SK-N-SH treated with all-trans-retinoic acid at 6 μM for 48 hours (cell line): ENCODE measurements at regions not wholly inside any gene's neighbourhood (a gene's known extent, or its start where the extent isn't known, plus 50 kb on each side); places are given as distances from the start of the nearest gene placed in this dataset.

ENCODE experiments used
- ATAC-seq: fragments of 200-7000 bp; cut with Tn5 transposase; 3 replicates; pipeline ENCODE4 v1.9.1; 2020; ENCODE audit warnings: mild to moderate bottlenecking, moderate library complexity
- ARNTL ChIP-seq: fragments of 450-650 bp; formaldehyde crosslinking; IDR thresholded peaks from 2 replicates; pipeline ENCODE4 v1.5.0; 2020; ENCODE audit warnings: low read depth, mild to moderate bottlenecking, moderate library complexity, borderline replicate concordance
- BACH2 ChIP-seq: fragments of 250-450 bp; sonication (Bioruptor Pico); IDR thresholded peaks from 2 replicates; pipeline ENCODE4 v1.9.0; 2021; ENCODE audit warnings: mild to moderate bottlenecking, borderline replicate concordance
- CREB5 ChIP-seq: fragments of 250-450 bp; sonication (Bioruptor Pico); IDR thresholded peaks from 2 replicates; pipeline ENCODE4 v1.5.1; 2020; ENCODE audit warnings: low read depth, mild to moderate bottlenecking, moderate library complexity
- CSRNP3 ChIP-seq: fragments of 250-450 bp; sonication (Bioruptor Pico); IDR thresholded peaks from 2 replicates; pipeline ENCODE4 v1.5.1; 2021; ENCODE audit warnings: mild to moderate bottlenecking, moderate library complexity
- ESRRG ChIP-seq: fragments of 250-450 bp; sonication (Bioruptor Pico); IDR thresholded peaks from 2 replicates; pipeline ENCODE4 v1.6.1; 2021; ENCODE audit warnings: mild to moderate bottlenecking
- GLIS3 ChIP-seq: fragments of 250-450 bp; sonication (Bioruptor Pico); IDR thresholded peaks from 2 replicates; pipeline ENCODE4 v1.5.0; 2020; ENCODE audit warnings: mild to moderate bottlenecking, moderate library complexity
- ISL1 ChIP-seq: fragments of 250-450 bp; sonication (Bioruptor Pico); IDR thresholded peaks from 2 replicates; pipeline ENCODE4 v2.1.2; 2022; ENCODE audit warnings: mild to moderate bottlenecking, moderate library complexity
- OSR1 ChIP-seq: fragments of 250-450 bp; sonication (Bioruptor Pico); IDR thresholded peaks from 2 replicates; pipeline ENCODE4 v1.8.0; 2022; ENCODE audit warnings: moderate library complexity, mild to moderate bottlenecking, inconsistent platforms
- PATZ1 ChIP-seq: fragments of 250-450 bp; sonication (Bioruptor Pico); IDR thresholded peaks from 2 replicates; pipeline ENCODE4 v1.8.0; 2020; ENCODE audit warnings: mild to moderate bottlenecking, moderate library complexity, borderline replicate concordance
- POU6F1 ChIP-seq: fragments of 250-450 bp; sonication (Bioruptor Pico); IDR thresholded peaks from 2 replicates; pipeline ENCODE4 v1.8.0; 2021; ENCODE audit warnings: low read depth, mild to moderate bottlenecking, moderate library complexity, borderline replicate concordance
- PPARA ChIP-seq: fragments of 250-450 bp; sonication (Bioruptor Pico); IDR thresholded peaks from 2 replicates; pipeline ENCODE4 v1.5.0; 2020; ENCODE audit warnings: mild to moderate bottlenecking, borderline replicate concordance
- RARB ChIP-seq: fragments of 250-450 bp; sonication (Bioruptor Pico); IDR thresholded peaks from 2 replicates; pipeline ENCODE4 v1.8.0; 2021; ENCODE audit warnings: mild to moderate bottlenecking, moderate library complexity
- TOX ChIP-seq: fragments of 250-450 bp; sonication (Bioruptor Pico); IDR thresholded peaks from 2 replicates; pipeline ENCODE4 v1.8.0; 2021; ENCODE audit warnings: mild to moderate bottlenecking, moderate library complexity, borderline replicate concordance
- TSHZ2 ChIP-seq: fragments of 250-450 bp; sonication (Bioruptor Pico); IDR thresholded peaks from 2 replicates; pipeline ENCODE4 v1.5.0; 2020; ENCODE audit warnings: mild to moderate bottlenecking, moderate library complexity
- ZC3H10 ChIP-seq: fragments of 250-450 bp; sonication (Bioruptor Pico); IDR thresholded peaks from 2 replicates; pipeline ENCODE4 v1.5.1; 2021; ENCODE audit warnings: mild to moderate bottlenecking, moderate library complexity
- ZFP3 ChIP-seq: fragments of 250-450 bp; sonication (Bioruptor Pico); IDR thresholded peaks from 2 replicates; pipeline ENCODE4 v1.5.0; 2020; ENCODE audit warnings: mild to moderate bottlenecking, moderate library complexity
- ZFP30 ChIP-seq: fragments of 450-650 bp; formaldehyde crosslinking; IDR thresholded peaks from 2 replicates; pipeline ENCODE4 v1.5.0; 2022; ENCODE audit warnings: mild to moderate bottlenecking, moderate library complexity
- ZNF565 ChIP-seq: fragments of 450-650 bp; formaldehyde crosslinking; conservative IDR thresholded peaks from 2 replicates; pipeline ENCODE4 v1.5.0; 2020; ENCODE audit warnings: low read depth, mild to moderate bottlenecking, moderate library complexity
- ZNF70 ChIP-seq: fragments of 450-650 bp; formaldehyde crosslinking; IDR thresholded peaks from 2 replicates; pipeline ENCODE4 v1.5.0; 2020; ENCODE audit warnings: mild to moderate bottlenecking, moderate library complexity
- ZNF8 ChIP-seq: fragments of 450-650 bp; formaldehyde crosslinking; IDR thresholded peaks from 2 replicates; pipeline ENCODE4 v1.5.0; 2020; ENCODE audit warnings: mild to moderate bottlenecking, moderate library complexity

- TF ChIP-seq OSR1 (CRISPR knock-in tag) = no peak
- TF ChIP-seq RARB (CRISPR knock-in tag) = no peak
- TF ChIP-seq PATZ1 (CRISPR knock-in tag) = no peak
- no peak for TF ChIP-seq ISL1 (CRISPR knock-in tag)
- TF ChIP-seq PPARA = no peak
- no peak for TF ChIP-seq ZFP3
- TF ChIP-seq TSHZ2 = no peak
- TF ChIP-seq TOX (CRISPR knock-in tag) = no peak
- TF ChIP-seq ZNF8 = no peak
- TF ChIP-seq ARNTL (CRISPR knock-in tag) = no peak
- no peak for TF ChIP-seq ESRRG (CRISPR knock-in tag)
- no peak for TF ChIP-seq CREB5 (CRISPR knock-in tag)
- no peak for TF ChIP-seq CSRNP3
- TF ChIP-seq ZNF70 = no peak
- TF ChIP-seq ZFP30 (CRISPR knock-in tag) = no peak
- no peak for TF ChIP-seq POU6F1
- no peak for TF ChIP-seq BACH2 (CRISPR knock-in tag)
- no peak for TF ChIP-seq GLIS3 (CRISPR knock-in tag)
- TF ChIP-seq ZC3H10 (CRISPR knock-in tag) = no peak
- TF ChIP-seq ZNF565 = no peak
- ATAC-seq = no peak
These were observed 189.2 kb upstream of the NR4A3 start for GRCh38 chr9:99632349-99633038.

- no peak for ATAC-seq
- TF ChIP-seq ZNF565 (no peak), GLIS3 (CRISPR knock-in tag) (no peak), ZC3H10 (CRISPR knock-in tag) (no peak), CSRNP3 (no peak), ARNTL (CRISPR knock-in tag) (no peak), TSHZ2 (no peak), BACH2 (CRISPR knock-in tag) (no peak)
- TF ChIP-seq, all 23 proteins: peak for 0
These were observed 188.4 kb upstream of the NR4A3 start for GRCh38 chr9:99633265-99633664.
